Esophagus mucosa (tissue), 1 donor: ENCODE measurements at regions not wholly inside any gene's neighbourhood (a gene's known extent, or its start where the extent isn't known, plus 50 kb on each side); places are given as distances from the start of the nearest gene placed in this dataset.
"Not testable (repeated sequence)": the region's sequence is repeated elsewhere in the genome, so short reads cannot be mapped to it uniquely, and the experiment has no call there.

Source experiments
- ATAC-seq: fragments of 200-7000 bp; cut with Tn5 transposase; one replicate; pipeline ENCODE4 v1.9.1; 2020
- donor health status: DM: yes; HTN: yes; CAD: no.

GRCh38 chr1:66462313-66462712, 71.6 kb upstream of the SGIP1 start:
- no peak for ATAC-seq

DNA sequence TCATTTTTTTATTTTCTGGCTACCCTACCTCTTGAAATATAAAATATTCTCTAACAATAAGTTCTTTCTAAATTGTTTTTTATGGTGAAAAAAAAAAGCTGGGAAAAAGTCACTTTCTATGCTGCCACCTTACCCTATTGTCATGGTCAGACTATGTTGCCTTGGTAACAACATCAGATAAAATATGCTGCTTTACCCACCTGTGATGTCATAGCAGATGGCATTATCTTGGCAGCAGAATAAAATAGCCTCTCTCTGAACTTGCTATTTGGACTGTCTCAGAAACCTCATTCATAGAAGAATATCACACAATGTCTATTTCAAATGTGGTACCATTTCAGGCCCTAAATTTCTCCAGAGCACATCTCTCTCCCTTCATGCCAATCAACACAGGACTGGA, 69.6 kb upstream of the SGIP1 start:
- no peak for ATAC-seq

- ATAC-seq = peak; percentile 83
Observed at GRCh38 chr1:66464802-66465201, 69.2 kb upstream of the SGIP1 start.

DNA sequence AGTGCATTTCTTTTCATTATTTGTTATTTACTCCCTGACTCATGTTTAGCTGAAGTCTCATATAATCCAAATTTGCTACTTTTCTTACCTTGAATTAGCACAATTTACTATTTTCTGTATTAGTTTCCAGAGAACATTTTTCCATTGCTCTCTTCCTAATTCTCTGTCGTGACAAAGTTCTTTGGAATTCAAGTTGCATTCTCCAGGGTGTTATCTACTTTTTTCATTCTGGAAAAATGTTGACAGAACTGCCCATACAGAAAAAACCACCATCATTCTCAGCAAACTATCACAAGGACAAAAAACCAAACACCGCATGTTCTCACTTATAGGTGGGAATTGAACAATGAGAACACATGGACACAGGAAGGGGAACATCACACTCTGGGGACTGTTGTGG, 67.3 kb upstream of the SGIP1 start:
- ATAC-seq = not testable (repeated sequence)

DNA sequence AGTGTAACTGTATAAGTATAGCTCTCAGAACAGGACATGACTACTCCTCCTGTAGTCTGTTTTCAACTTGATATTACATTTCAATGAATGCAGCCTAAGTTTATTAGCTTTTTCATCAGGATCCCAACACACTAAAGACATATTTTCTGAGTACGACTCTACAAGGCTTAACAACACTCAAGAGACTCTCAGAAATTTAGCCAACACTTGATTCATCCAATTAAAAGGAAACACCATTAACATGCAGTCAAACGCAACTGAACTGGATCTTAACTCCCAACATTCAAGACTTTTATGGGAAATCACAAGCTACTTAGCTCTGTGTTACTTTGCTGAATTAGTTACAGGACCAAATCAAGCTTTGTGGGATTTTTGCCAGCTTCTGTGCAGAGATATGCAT, 65.2 kb upstream of the SGIP1 start:
- no peak for ATAC-seq

GRCh38 chr1:66475940-66476339, 58.0 kb upstream of the SGIP1 start:
- ATAC-seq = no peak

GRCh38 chr1:66476774-66477173, 57.2 kb upstream of the SGIP1 start:
- ATAC-seq = no peak

- peak; percentile 80 for ATAC-seq
Observed at GRCh38 chr1:66478116-66478515, 55.8 kb upstream of the SGIP1 start.

GRCh38 chr1:66480162-66480561, 53.8 kb upstream of the SGIP1 start:
- ATAC-seq = no peak

DNA sequence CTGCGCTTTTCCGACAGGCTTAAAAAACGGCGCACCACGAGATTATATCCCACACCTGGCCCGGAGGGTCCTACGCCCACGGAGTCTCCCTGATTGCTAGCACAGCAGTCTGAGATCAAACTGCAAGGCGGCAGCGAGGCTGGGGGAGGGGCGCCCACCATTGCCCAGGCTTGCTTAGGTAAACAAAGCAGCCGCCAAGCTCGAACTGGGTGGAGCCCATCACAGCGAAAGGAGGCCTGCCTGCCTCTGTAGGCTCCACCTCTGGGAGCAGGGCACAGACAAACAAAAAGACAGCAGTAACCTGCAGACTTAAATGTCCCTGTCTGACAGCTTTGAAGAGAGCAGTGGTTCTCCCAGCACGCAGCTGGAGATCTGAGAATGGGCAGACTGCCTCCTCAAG, 52.7 kb upstream of the SGIP1 start:
- ATAC-seq = not testable (repeated sequence)
